GM12878 (cell line): ENCODE measurements at regions not wholly inside any gene's neighbourhood (a gene's known extent, or its start where the extent isn't known, plus 50 kb on each side); places are given as distances from the start of the nearest gene placed in this dataset.

ENCODE experiments used
- EP300 ChIP-seq, 2 experiments: fragments of 150-350 bp in 1 of 2; IDR thresholded peaks; 2 replicates each; pipeline ENCODE4 v1.6.1; 2011 to 2012; ENCODE audit warnings: low read depth in 2 of 2, low read length in 2 of 2, borderline replicate concordance in 1 of 2, improper control_type of control experiment in 1 of 2, inconsistent platforms in 1 of 2; ENCODE audit not compliant: control insufficient read depth in 1 of 2
- EZH2 ChIP-seq: IDR thresholded peaks from 2 replicates; pipeline ENCODE4 v1.6.1; 2012; ENCODE audit warnings: low read depth, mild to moderate bottlenecking, control low read depth, inconsistent platforms, low read length, borderline replicate concordance; ENCODE audit not compliant: control insufficient read depth
- GABPA ChIP-seq: IDR thresholded peaks from 2 replicates; pipeline ENCODE4 v1.6.1; 2014; ENCODE audit warnings: antibody characterized with exemption, low read depth, mild to moderate bottlenecking, inconsistent platforms
- NR2C2 ChIP-seq: IDR thresholded peaks from 2 replicates; pipeline ENCODE4 v1.6.1; 2011; ENCODE audit warnings: borderline replicate concordance, low read depth; ENCODE audit not compliant: control insufficient read depth, insufficient read length
- RUNX3 ChIP-seq: IDR thresholded peaks from 2 replicates; pipeline ENCODE4 v1.6.1; 2012; ENCODE audit warnings: low read length, inconsistent platforms
- SMC3 ChIP-seq: IDR thresholded peaks from 2 replicates; pipeline ENCODE4 v1.6.1; 2011; ENCODE audit warnings: low read length, improper control_type of control experiment, borderline replicate concordance
- TF ChIP-seq, protein P1 (sequence below), 3 experiments: IDR thresholded peaks in 2 of 3; conservative IDR thresholded peaks in 1 of 3; 2 replicates each; pipeline ENCODE4 v1.5.1; 2011; ENCODE audit warnings: low read depth in 3 of 3, low read length in 3 of 3, mild to moderate bottlenecking in 3 of 3, control low read depth in 2 of 3, moderate library complexity in 2 of 3, inconsistent platforms in 1 of 3, mixed read lengths in 1 of 3; ENCODE audit not compliant: control insufficient read depth in 2 of 3, insufficient read depth in 1 of 3; ENCODE audit errors: extremely low read depth in 1 of 3

DNA sequence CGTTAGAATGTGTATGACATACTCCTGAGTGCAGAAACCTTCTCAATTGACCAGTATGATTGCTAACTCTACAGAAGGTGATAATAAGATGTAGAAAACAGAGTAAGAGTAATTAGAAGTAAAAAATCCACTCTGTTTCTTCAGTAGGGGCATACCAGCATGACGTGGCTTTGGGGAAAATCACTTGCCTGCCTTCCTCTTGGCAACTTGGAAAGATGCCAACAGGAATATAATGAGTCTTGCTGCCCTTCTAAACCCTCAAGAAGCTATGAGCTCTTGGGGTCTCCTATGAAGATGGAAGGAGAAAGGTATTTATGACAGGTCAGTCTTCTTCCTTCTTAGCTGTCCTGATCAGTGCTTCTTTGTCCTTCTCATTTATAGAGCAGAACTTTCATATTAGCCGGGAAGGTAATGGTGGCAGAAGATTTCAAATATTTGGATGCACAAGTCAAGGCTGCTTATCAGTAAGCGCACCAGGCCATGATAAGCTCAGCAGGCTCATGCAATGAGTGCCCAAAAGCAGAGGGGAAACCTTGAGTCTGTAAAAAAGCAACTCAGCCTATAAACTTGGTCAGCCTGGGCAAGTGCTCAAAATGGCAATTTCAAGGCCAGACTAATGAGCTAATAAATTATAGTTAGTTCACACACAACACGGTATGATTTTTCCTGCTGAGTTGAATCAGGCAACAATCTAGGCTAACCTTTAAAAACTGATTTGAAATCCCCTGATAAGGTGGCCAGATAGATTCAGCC is 69.7 kb upstream of the PPARGC1A start:
- TF ChIP-seq SMC3 = no peak
- TF ChIP-seq, protein P1, sequence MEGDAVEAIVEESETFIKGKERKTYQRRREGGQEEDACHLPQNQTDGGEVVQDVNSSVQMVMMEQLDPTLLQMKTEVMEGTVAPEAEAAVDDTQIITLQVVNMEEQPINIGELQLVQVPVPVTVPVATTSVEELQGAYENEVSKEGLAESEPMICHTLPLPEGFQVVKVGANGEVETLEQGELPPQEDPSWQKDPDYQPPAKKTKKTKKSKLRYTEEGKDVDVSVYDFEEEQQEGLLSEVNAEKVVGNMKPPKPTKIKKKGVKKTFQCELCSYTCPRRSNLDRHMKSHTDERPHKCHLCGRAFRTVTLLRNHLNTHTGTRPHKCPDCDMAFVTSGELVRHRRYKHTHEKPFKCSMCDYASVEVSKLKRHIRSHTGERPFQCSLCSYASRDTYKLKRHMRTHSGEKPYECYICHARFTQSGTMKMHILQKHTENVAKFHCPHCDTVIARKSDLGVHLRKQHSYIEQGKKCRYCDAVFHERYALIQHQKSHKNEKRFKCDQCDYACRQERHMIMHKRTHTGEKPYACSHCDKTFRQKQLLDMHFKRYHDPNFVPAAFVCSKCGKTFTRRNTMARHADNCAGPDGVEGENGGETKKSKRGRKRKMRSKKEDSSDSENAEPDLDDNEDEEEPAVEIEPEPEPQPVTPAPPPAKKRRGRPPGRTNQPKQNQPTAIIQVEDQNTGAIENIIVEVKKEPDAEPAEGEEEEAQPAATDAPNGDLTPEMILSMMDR (IDR thresholded peaks at IDR 0.05 in 2 of 3, conservative IDR thresholded peaks at IDR 0.05 in 1 of 3; ENCODE audit: control insufficient read depth in 2 of 3, extremely low read depth in 1 of 3, insufficient read depth in 1 of 3, low read depth in 3 of 3, low read length in 3 of 3) = no peak
- TF ChIP-seq EP300 (IDR thresholded peaks at IDR 0.05; ENCODE audit: borderline replicate concordance in 1 of 2, control insufficient read depth in 1 of 2, low read depth in 2 of 2, low read length in 2 of 2) = no peak
- no peak for TF ChIP-seq RUNX3
- no peak for TF ChIP-seq NR2C2
- no peak for TF ChIP-seq GABPA
- no peak for TF ChIP-seq EZH2
